ENCODE measurements at regions not wholly inside any gene's neighbourhood (a gene's known extent, or its start where the extent isn't known, plus 50 kb on each side); places are given as distances from the start of the nearest gene placed in this dataset.

DNA sequence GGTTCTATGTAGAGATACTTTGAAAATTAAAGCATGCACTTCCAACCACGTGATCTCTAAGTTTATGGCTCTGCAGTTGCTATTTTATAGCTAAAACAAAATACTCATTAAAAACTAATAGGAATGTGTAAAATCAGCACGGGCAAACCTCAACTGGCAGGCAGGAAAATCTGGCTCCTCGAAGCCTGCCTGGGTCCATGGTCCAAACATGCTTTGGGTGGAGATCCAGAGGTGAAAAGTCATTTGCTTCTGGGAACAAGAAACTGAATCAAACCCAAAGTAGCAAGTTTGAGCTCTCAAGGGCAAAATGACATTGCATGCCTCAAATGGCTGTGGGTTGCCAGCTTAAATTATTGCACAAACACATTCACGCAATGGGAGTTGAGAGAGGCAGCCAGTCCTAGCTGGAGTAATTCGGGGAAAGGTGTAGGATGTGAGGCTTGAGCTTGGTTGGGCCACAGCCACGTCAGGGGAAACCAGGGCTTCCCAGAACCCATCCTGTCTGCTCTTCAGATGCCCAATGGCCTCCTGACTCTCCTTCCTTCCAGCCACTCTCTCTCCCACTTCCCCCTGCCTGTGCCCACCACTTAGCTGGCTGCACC lies 75.2 kb upstream of the LCLAT1 start:
- no peak for DNase-seq

DNA sequence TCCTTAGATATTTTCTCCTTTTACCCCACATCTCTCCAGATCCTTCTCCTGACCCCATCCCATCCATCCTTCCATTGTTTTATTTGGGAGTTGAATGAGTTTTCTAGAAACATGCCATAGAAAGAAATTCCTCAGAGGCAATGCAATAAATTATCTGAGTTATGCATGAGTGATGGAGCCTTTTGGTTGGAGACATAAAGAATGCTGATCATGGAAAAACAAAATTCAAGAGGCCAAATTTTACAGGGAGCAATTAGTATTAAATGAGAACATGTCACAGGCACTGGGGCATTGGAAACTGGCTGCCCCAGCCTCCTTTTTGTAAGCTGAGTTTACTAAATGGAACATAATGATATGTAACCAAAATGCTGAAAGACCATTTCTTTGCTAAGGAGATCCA lies 74.2 kb upstream of the LCLAT1 start:
- DNase-seq, result no peak

DNA sequence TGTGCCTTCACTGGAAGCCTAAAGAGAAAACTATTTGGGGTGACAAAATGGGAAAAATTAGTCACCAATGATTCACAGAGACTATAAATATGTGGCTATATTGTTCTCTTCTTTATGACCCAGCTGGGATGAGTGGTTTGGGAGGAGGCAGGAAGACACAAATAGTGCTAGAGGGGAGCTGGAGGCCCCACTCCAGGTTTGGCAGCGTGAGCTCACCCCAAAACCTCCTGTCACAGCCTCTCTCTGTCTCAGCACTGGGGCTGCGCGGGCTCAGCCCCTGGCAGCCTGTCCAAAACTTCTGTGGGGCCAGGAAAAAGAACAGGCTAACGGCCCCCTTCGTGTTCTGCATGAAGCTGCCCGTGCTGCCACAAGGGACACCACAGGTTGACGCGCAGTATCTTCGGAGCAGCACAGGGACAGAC lies 73.2 kb upstream of the LCLAT1 start:
- DNase-seq, result no peak

DNA sequence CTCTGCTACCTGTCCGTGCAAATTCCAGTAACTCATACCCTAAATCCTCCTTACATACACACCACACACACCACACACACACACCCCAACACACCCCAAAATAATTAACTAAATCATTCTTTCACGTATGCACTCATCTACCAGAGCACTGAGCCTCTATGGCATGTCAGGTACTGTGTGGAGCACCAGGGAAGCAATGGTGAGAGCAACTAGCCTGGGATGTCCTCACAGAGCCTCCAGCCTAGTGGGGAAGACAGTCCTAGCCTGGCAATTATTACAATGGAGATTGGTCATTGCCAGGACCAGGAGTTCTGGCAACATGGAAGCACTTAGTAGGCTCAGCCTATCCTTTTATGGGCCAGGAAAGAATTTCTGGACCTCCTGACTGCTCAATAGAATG lies 72.7 kb upstream of the LCLAT1 start:
- DNase-seq, result no peak

DNA sequence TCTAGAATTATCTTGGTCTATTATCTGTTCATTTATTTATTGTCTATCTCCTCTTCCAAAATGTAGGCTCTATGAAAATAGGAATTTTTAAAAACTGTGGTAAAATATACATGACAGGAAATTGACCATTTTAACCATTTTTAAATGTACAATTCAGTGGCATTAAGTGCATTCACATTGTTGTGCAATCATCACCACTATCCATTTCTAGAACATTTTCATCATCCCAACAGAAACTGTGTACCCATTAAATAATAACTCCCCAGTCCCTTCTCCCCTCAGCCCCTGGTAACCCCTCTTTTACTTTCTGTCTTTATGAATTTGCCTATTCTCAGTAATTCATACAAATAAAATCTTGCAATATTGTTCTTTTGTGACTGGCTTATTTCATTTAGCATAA lies 71.1 kb upstream of the LCLAT1 start:
- no peak for DNase-seq

DNA sequence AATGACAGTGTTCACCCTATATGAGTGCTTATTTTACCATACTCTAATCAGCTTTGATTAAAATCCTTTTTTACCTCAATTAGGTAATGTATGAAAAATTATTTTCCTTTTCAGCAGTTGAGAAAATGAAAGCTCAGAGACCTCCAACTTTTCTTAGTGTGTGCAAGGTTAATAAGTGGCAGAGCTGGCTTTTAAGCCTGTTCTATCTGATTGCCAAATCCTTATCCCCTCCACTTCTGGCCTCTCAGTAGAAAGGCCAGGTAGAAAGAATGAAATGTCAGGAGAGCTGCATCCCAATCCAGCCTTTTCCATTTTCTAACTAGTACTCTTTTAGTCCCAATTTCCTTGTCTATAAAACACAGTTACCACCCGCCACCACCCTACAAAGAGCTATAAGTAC lies 67.6 kb upstream of the LCLAT1 start:
- DNase-seq, result no peak

DNA sequence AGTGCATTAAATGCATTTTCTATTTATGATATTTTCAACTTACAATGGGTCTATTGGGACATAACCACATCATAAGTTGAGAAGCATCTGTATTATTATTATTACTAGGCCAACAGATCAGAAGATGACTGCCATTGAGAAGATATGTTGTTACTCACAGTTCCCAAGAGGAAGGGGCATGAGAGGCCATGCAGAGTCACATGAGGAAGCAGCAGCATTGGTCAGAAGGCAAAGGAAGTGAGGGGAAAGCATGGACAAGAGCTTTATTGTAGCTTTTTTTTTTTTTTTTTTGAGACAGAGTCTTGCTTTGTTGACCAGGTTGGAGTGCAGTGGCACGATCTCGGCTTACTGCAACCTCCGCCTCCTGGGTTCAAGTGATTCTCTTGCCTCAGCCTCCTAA lies 66.2 kb upstream of the LCLAT1 start:
- DNase-seq, result no peak

DNA sequence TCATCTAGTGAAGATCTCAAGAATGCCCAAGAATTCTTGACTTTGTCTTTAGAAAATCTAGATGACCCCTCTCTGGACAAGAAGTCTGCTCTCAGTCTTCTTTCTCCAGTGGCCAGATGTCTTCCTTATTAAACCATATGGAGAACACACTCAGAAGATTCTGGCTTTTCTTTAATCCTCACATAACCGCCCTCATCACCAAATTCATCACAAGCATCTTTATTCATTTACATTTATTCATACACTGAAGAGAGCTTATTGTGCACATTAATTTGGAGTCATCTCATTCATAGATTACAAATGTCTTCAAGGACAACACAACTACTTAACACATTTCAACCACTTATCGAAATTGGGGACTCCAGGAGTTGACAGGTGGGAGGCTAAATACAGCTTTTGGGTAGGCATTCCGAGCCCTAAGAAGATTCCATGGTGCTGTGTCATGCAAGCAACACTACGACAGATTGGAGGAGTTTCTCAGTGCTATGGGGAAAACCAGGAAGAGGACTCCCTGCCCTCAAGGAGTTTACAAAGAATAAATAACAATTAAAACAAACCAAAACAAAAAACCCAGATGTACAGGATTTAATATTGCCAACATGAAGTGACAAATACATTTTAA lies 64.8 kb upstream of the LCLAT1 start:
- no peak for DNase-seq

DNA sequence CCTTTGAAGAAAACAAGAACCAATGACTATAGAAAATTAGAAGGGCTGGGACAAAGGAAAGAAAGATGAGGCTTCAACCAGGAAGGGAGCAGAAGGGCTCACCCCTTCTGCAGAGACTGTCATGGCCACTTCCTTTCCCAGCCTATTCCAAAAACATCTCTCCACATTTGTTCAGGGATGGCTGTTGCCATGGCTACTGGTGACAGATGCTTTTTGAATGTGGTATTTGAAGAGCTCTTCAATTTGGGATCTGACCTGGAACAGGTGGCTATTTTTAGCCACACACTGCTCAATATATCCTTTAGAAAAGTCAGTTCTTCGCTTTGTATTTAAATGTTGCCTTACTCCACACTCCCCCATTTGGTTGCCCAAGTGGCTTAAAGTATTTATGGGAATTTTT lies 64.1 kb upstream of the LCLAT1 start:
- DNase-seq, result no peak

DNA sequence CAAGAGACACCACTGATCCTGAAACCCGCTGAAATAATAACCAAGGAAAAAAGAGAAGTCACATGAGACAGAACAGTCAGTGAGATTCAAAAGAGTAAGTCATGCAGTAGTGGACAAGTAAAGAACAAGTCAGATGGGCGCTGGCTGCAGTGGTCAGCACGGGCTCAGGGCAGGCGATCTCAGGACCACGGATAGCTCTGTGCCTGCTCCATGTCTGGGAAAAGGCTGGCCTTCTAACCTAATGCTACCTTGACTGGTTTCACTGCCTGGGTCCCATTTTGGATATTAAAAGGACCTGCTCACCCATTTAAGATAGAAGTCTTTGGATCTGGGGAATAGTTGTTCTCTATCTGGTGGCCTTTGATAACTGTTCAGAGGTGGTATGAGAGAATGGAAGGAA lies 61.7 kb upstream of the LCLAT1 start:
- no peak for DNase-seq

DNA sequence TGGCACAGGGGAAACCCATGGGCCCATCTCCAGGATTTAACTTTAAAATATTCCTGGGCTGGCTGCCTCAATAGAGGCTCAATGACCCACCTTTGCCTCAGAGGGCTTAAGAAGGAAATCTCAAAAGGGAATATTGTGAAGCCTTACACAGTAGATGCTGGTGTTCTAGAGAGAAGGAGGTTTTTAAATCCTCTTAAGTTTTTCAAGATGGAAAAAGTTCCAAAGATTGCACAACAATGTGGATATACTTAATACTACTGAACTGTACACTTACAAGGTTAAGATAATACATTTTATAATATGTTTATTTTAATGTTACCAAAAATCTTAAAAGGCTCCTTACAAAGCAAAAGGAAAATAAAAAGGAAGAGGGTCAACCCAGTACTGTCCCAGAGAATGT lies 54.9 kb upstream of the LCLAT1 start:
- no peak for DNase-seq

DNA sequence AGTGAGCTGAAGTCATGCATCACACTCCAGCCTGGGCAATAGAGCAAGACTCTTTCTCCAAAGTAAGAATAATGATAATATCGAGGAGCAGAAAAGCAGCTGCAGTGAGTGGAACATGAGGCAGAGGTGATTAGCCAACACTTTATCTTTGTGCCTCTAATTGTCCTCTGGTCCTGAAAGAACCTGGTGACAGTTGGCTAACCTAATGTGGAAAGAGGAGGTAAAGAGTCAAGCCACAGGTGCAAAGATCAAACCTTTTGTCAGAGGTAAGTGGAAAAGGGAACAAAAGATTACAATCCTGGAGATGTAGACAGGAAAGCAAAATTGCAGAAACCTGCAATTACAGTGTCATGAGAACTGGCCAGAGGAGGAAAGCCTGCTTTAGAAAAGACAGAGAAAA lies 53.5 kb upstream of the LCLAT1 start:
- DNase-seq, result no peak

DNA sequence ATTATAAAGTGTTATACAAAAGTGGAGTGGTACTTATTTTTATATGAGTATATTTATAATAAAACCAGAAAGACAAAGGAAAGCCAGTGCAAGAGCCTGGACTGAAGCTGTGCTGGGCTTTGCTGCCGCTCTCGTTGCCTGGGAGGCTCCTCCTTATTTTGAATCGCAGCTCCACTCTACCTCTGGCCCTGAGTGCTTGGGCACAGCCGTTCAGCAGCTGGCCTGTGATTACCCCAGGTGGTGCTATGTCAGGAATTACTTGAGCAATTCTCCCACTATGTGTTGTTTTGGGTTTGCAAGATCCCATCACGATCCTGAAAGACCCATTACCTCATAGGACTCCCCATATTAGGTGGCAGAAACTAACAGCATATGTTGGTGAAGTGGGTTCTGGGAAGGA lies 53.0 kb upstream of the LCLAT1 start:
- DNase-seq, result no peak

DNA sequence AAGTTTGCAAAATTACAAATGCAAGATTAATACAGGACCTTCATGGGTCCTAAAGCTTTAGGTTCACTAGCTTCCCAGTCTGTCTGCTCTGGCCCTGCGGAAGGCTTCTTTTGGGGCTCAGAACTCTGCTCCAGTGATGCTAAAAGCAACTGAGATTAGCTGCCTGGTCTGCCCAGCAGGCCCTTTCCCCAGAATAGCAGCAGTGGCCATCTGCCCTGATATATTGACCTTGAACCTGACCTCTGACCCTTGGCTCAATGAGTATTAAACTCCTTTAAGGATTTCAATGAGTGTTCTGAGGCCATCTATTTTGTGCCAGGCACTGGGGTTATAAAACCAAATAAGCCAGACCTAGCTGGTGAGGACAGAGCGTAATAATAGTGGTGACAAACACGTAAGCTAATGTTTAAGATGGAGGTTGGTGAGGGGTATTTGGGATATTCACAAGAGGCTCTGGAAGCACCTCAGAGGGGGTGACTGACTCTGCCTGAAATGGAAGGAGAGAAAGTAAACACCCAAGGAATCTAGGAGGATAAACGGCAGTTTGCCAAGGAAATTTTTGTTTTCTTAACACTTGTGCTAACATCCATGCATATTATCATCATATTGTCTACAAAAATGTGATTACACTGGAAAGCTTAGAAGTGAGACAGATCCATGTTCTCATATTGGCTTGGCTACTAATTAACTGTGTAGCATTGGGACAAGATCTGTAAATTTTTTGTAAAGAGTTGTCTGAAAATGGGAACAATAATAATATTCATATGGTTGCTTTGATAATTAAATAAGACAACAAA lies 50.4 kb upstream of the LCLAT1 start:
- DNase-seq, result no peak
